ENCODE measurements at regions not wholly inside any gene's neighbourhood (a gene's known extent, or its start where the extent isn't known, plus 50 kb on each side); places are given as distances from the start of the nearest gene placed in this dataset.

- DNase-seq, result no peak
These were observed 132.9 kb downstream of the TPRA1 start for GRCh38 chr3:127457546-127458145.

DNA sequence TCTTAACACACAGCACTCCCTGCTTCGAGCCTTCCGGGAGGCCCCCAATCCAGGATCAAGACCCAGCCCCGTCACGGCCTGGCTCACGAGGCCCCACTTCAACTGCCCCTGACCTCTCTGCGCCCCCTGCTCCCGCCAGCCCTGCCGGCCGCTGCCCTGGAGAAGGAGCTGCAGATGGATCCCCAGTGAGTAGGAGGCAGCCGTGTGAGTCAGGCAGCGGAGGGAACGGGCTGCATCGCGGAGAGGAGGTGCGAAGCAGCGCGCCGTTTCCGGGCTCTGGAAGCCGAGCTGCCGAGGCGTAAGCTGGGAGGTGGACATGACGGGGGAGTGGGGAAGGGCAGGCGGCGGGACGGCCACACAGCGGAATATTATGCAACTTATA, 133.4 kb downstream of the TPRA1 start:
- DNase-seq, result no peak

DNA sequence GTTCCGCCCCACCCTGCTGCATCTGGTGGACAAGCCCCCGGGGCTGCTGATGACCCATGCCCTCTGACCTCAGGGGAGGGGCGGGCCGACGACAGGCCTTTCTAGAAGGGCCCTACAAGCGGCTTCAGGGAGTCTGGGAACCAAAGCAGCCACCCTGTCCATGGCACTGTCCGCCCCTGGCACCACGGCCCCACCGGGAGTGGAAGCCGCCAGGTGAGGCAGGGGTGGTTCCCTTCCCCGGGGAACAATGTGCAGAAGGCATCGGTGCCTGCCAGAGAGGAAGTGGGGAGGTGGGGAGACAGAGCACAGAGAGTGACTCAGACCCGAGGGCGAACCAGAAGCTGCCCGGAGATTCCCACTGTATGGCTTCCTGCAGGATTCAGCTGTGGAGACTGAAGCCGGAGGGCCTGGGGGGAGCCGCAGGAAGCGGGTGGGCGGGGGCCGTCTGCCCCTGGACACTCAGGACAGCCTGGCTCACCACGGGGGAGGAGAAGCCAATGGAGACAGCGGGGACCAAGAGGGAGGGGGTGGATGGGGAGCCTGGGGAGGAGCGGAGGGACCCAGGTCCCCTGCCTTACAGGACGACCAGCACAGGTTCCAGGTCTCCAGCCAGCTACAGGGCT, 134.0 kb downstream of the TPRA1 start:
- DNase-seq, result no peak

GRCh38 chr3:127455541-127456450, 134.7 kb downstream of the TPRA1 start:
- DNase-seq, result peak; percentile 83

GRCh38 chr3:127454968-127455367, 135.6 kb downstream of the TPRA1 start:
- DNase-seq, result no peak

DNA sequence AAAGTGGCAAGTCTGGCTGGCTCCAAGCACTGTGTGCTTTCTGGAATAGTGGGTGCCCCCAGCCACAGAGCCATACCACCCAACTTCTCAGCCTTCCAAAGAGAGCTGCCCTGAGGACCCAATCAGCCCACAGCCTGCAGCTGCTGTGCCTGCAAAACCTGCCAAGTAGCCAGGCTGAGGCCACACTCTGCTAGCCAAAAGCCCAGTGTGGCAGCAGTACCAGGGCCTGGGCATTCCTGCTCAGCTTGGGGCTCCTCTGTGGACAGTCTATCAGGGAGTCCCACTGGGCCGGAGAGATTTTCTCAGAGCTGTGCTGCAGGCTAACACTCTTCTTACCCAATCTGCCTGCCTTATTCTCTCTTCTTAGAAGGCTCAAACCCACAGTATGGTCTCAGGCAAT, 136.5 kb downstream of the TPRA1 start:
- DNase-seq, result no peak

DNA sequence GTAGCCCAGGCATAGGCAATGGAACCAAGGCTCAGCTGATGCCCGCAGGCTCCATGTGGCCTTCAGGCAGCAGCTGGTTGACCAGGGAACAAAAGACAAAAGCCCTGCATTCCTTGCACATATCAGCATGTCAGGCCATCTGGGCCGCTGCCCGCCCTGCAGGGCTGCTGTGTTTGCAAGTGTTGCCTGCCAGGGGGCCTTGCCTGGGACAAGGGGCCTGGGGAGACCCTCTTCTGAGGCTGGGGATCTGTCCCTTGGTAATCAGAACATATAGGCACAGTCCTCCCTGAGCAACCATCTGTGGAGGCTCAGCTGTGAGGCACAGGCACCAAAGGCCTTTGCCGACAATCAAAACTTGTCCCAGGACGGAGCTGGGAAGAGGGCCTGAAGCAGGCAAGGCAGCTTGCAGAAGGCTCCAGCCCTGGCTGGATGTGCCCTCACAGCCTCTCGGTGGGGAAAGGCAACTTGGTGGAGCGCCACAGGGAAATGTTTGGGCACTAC, 138.2 kb downstream of the TPRA1 start:
- DNase-seq, result no peak

GRCh38 chr3:127451321-127451720, 139.2 kb downstream of the TPRA1 start:
- no peak for DNase-seq

DNA sequence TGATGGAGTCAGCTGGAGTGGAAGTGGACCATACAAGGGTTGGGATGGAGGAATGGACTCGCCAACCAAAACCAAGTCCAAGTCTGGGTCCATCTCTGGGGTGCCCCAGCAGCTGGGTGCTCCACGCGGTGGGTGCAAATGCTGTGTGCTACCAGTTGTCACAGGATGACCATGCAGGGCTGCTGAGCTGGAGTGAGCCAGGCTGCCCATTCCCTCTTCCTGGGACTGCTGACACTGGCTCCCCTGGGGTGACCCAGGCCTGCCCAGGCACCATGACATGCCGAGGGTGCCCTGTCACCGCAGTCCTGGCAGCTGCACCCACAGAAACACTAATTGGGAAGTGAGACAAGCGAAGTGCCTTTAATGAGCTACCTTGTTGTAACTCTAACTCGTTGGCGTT, 140.2 kb downstream of the TPRA1 start:
- DNase-seq, result no peak

- no peak for DNase-seq
These were observed 140.9 kb downstream of the TPRA1 start for GRCh38 chr3:127449486-127450212.

DNA sequence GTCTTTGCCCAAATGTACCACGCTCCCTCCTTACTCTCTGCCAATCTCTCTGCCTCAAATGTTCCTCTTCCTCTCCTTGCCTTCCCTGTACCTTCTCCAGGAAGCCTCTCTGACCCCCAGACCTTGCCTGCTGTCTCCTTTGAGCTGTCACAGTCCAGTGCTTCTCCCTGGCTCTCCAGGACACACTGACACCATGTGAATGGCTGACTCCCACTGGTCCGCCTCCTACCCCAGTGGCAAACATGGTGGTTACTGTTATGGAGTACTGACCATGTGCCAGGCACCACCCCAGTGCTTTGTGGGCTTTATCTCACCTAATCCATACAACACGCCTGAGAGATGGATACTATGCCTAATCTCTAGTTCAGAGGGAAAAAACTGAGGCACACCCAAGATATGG, 141.9 kb downstream of the TPRA1 start:
- DNase-seq, result no peak

GRCh38 chr3:127448161-127448561, 142.4 kb downstream of the TPRA1 start:
- no peak for DNase-seq

DNA sequence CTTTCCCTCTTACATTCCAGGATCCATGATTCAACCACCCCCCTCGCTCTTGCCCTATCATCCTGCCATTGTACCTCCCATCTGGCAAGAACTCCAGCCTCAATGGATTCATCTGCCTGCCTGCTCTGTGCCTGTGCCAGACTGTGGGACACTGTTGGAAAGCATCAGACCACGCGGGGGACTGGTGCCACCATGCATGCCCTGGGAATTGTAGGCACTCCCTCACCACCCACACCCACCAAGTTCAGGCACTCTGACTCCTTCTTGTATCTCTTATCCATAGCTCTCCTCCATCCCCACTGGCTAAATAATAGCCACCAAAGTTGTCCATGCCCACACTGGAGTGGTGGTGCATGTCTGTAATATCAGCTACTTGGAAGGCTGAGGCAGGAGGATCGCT, 143.8 kb downstream of the TPRA1 start:
- DNase-seq, result no peak

- no peak for DNase-seq
These were observed 144.8 kb downstream of the TPRA1 start for GRCh38 chr3:127445581-127446343.

GRCh38 chr3:127444761-127445160, 145.8 kb downstream of the TPRA1 start:
- DNase-seq, result no peak

GRCh38 chr3:127443581-127444375, 146.8 kb downstream of the TPRA1 start:
- no peak for DNase-seq

DNA sequence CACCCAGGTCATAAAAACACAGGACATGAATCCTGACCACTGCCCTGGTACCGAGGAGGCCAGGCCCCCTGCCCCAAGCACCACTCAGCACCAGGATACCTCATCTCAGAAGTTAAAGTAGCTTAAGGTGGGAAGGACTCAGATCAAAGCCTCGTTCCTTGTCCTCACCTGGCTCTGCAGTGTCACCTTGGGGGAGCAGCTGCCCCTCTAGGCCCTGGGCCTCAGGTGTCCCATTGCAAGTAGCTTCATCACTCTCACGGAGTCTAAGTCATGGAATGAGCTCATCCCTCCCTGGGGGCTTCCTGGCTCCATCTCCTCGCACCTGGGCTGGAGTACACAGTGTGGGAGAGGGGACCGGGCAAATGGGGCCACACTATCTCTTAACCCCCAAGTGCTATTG, 148.0 kb downstream of the TPRA1 start:
- no peak for DNase-seq

DNA sequence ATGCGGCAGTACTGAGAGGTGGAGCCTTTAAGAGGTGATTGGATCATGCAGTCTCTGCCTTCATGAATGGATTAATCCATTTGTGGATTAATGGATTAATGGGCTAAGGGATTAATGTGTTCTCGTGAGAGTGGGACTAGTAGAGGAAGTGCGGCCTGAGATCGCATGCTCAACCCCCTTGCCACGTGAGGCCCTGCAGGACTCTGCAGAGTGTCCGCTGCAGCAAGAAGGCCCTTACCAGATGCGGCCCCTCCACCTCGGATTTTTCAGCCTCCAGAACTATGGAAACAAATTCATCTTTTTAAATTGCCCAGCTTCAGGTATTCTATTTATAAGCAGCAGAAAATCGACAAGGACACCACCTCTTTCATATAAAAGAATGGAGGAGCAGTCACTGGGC, 148.8 kb downstream of the TPRA1 start:
- no peak for DNase-seq

- DNase-seq, result no peak
These were observed 150.1 kb downstream of the TPRA1 start for GRCh38 chr3:127440384-127440783.

DNA sequence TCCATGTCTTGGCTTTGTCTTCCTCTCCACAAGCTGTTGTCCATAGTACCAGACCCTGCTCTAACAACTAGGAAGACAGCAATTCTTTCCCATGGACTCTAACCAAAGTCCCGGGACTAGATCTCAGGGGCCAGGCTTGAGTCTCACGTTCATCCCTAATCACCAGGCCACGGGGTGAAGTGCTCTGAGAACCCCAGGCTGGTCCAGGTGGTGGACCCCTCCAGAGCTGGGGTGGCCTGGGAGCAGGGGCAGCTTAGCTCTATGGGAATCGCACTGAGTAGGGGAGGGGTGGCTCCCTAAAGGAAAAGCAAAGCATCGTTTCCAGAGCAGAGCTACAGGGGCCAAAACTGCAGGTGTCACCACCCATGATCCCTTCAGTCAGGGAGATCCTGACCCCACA, 150.9 kb downstream of the TPRA1 start:
- no peak for DNase-seq

GRCh38 chr3:127438951-127439350, 151.1 kb upstream of the PRR20G start:
- no peak for DNase-seq

- no peak for DNase-seq
These were observed 150.5 kb upstream of the PRR20G start for GRCh38 chr3:127438371-127438770.

Data from left hindlimb (tissue), 1 donor.